Neural cell (in vitro differentiated cells): ENCODE measurements at regions not wholly inside any gene's neighbourhood (a gene's known extent, or its start where the extent isn't known, plus 50 kb on each side); places are given as distances from the start of the nearest gene placed in this dataset.

Experiments used
- H2AFZ ChIP-seq: fragments of 200-600, 300-800 bp; sonication (generic), shearing (Covaris generic); 2 replicates; pipeline ENCODE4 v1.6.0; 2014; ENCODE audit warnings: low read depth, mild to moderate bottlenecking, antibody characterized with exemption, low read length, moderate library complexity
- H3F3A ChIP-seq: fragments of 200-600 bp; shearing (Covaris generic); 2 replicates; pipeline ENCODE4 v1.6.1; 2016; ENCODE audit warnings: mild to moderate bottlenecking, moderate library complexity, mixed read lengths, antibody characterized with exemption, low read length; ENCODE audit not compliant: insufficient read depth, poor library complexity, severe bottlenecking
- H3K27ac ChIP-seq: fragments of 200-600, 300-800 bp; sonication (generic), shearing (Covaris generic); 2 replicates; pipeline ENCODE4 v1.5.1; 2014; ENCODE audit warnings: mild to moderate bottlenecking, low read length, moderate library complexity
- H3K27me3 ChIP-seq: fragments of 300-800, 200-600 bp; sonication (generic), shearing (Covaris generic); 2 replicates; pipeline ENCODE4 v1.6.0; 2014; ENCODE audit warnings: mild to moderate bottlenecking, low read depth, low read length, moderate library complexity; ENCODE audit not compliant: insufficient read depth
- H3K36me3 ChIP-seq: fragments of 300-800, 200-600 bp; sonication (generic), shearing (Covaris generic); 2 replicates; pipeline ENCODE4 v1.5.1; 2014; ENCODE audit warnings: mild to moderate bottlenecking, antibody characterized with exemption, low read length, moderate library complexity; ENCODE audit not compliant: insufficient read depth
- H3K4me2 ChIP-seq: fragments of 300-800, 200-600 bp; sonication (generic), shearing (Covaris generic); 2 replicates; pipeline ENCODE4 v1.6.0; 2014; ENCODE audit warnings: mild to moderate bottlenecking, low read length
- H3K4me3 ChIP-seq: fragments of 300-800, 200-600 bp; sonication (generic), shearing (Covaris generic); 2 replicates; pipeline ENCODE4 v1.5.1; 2014; ENCODE audit warnings: mild to moderate bottlenecking, low read length, moderate library complexity
- H3K79me2 ChIP-seq: fragments of 200-600 bp; shearing (Covaris generic); replicated peaks from 2 replicates; pipeline ENCODE4 v1.6.0; 2014; ENCODE audit warnings: mild to moderate bottlenecking, low read length, moderate library complexity; ENCODE audit not compliant: insufficient read depth
- H3K9ac ChIP-seq: fragments of 300-800, 200-600 bp; sonication (generic), shearing (Covaris generic); 2 replicates; pipeline ENCODE4 v1.6.1; 2016; ENCODE audit warnings: mild to moderate bottlenecking, low read length, mixed read lengths
- H3K9me2 ChIP-seq: fragments of 200-600 bp; shearing (Covaris generic); 2 replicates; pipeline ENCODE4 v1.6.1; 2016; ENCODE audit warnings: mild to moderate bottlenecking, low read length, mixed read lengths; ENCODE audit not compliant: insufficient read depth
- H3K9me3 ChIP-seq: fragments of 200-600, 300-800 bp; sonication (generic), shearing (Covaris generic); 2 replicates; pipeline ENCODE4 v1.6.1; 2016; ENCODE audit warnings: mild to moderate bottlenecking, mixed run types, low read length, moderate library complexity, mixed read lengths
- H4K20me1 ChIP-seq: fragments of 200-600 bp; shearing (Covaris generic); 2 replicates; pipeline ENCODE4 v1.6.1; 2016; ENCODE audit warnings: mild to moderate bottlenecking, mixed run types; ENCODE audit not compliant: insufficient read depth
- CTCF ChIP-seq: fragments of 450-650 bp; IDR thresholded peaks from 2 replicates; pipeline ENCODE4 v1.5.1; 2014; ENCODE audit warnings: antibody characterized with exemption, mild to moderate bottlenecking, moderate library complexity; ENCODE audit not compliant: poor library complexity, severe bottlenecking
- EP300 ChIP-seq: fragments of 450-650 bp; conservative IDR thresholded peaks from 2 replicates; pipeline ENCODE4 v1.6.1; 2014; ENCODE audit warnings: antibody characterized with exemption, mild to moderate bottlenecking, moderate library complexity; ENCODE audit not compliant: poor library complexity, severe bottlenecking
- EZH2 ChIP-seq: fragments of 200-600, 300-800 bp; shearing (Covaris generic), sonication (generic); IDR thresholded peaks from 2 replicates; pipeline ENCODE4 v1.6.1; 2014; ENCODE audit warnings: antibody characterized with exemption, low read length, borderline replicate concordance, mild to moderate bottlenecking; ENCODE audit not compliant: insufficient read depth, poor library complexity, severe bottlenecking
- MXI1 ChIP-seq: fragments of 450-650 bp; conservative IDR thresholded peaks from 2 replicates; pipeline ENCODE4 v1.6.1; 2014; ENCODE audit warnings: antibody characterized with exemption, mild to moderate bottlenecking; ENCODE audit not compliant: poor library complexity, severe bottlenecking
- POLR2AphosphoS5 ChIP-seq: IDR thresholded peaks from 2 replicates; pipeline ENCODE4 v1.6.1; 2012
- RAD21 ChIP-seq: fragments of 450-650 bp; conservative IDR thresholded peaks from 2 replicates; pipeline ENCODE4 v1.6.1; 2014; ENCODE audit warnings: antibody characterized with exemption, mild to moderate bottlenecking, moderate library complexity
- REST ChIP-seq: IDR thresholded peaks from 2 replicates; pipeline ENCODE4 v1.6.1; 2012; ENCODE audit warnings: borderline replicate concordance
- SMC3 ChIP-seq: fragments of 450-650 bp; conservative IDR thresholded peaks from 2 replicates; pipeline ENCODE4 v1.6.1; 2014; ENCODE audit warnings: antibody characterized with exemption, mild to moderate bottlenecking, moderate library complexity; ENCODE audit not compliant: poor library complexity
- TAF1 ChIP-seq: IDR thresholded peaks from 2 replicates; pipeline ENCODE4 v1.6.1; 2012; ENCODE audit warnings: low read depth

- no peaks in the 10 kb centered on the region for H3K27me3 ChIP-seq
- no peak overlapping the region for H3K9ac ChIP-seq
- no peak overlapping the region for H3K4me2 ChIP-seq
These were observed 78.8 kb upstream of the PACRGL start for GRCh38 chr4:20621476-20621875.

GRCh38 chr4:20622701-20623100, 77.6 kb upstream of the PACRGL start:
- no peak for TF ChIP-seq RAD21
- TF ChIP-seq REST, result no peak
- TF ChIP-seq EZH2, result no peak
- TF ChIP-seq SMC3, result no peak
- no peak for TF ChIP-seq POLR2AphosphoS5
- TF ChIP-seq EP300, result no peak
- no peak for TF ChIP-seq TAF1
- no peak for TF ChIP-seq CTCF
- TF ChIP-seq MXI1, result no peak
- Histone ChIP-seq H3K27me3 (no peaks in the 10 kb centered on the region), H3K79me2 (no peaks in the 10 kb centered on the region), H3F3A (no peaks in the 10 kb centered on the region), H3K36me3 (no peaks in the 10 kb centered on the region), H3K9ac (no peak overlapping the region), H2AFZ (no peak overlapping the region), H4K20me1 (no peaks in the 10 kb centered on the region), H3K27ac (no peak overlapping the region), H3K4me2 (no peak overlapping the region), H3K9me3 (no peaks in the 10 kb centered on the region), H3K4me3 (no peak overlapping the region), H3K9me2 (no peaks in the 10 kb centered on the region)

More at GRCh38 chr4:20621476-20621875, 78.8 kb upstream of the PACRGL start:
- Histone ChIP-seq H4K20me1 (no peaks in the 10 kb centered on the region), H3K9me2 (no peaks in the 10 kb centered on the region), H3F3A (no peaks in the 10 kb centered on the region), H2AFZ (no peak overlapping the region), H3K9me3 (no peaks in the 10 kb centered on the region), H3K4me3 (no peak overlapping the region), H3K79me2 (no peaks in the 10 kb centered on the region), H3K36me3 (no peaks in the 10 kb centered on the region), H3K27ac (no peak overlapping the region)
- TF ChIP-seq MXI1, result no peak

- Histone ChIP-seq H3K9me3 (no peaks in the 10 kb centered on the region), H2AFZ (no peak overlapping the region), H3F3A (no peaks in the 10 kb centered on the region), H3K27me3 (no peaks in the 10 kb centered on the region), H3K9ac (no peak overlapping the region), H4K20me1 (no peaks in the 10 kb centered on the region), H3K9me2 (no peaks in the 10 kb centered on the region), H3K4me2 (no peak overlapping the region), H3K27ac (no peak overlapping the region), H3K79me2 (no peaks in the 10 kb centered on the region), H3K36me3 (no peaks in the 10 kb centered on the region), H3K4me3 (no peak overlapping the region)
- TF ChIP-seq POLR2AphosphoS5 (no peak), SMC3 (no peak), RAD21 (no peak), MXI1 (no peak), REST (no peak), TAF1 (no peak), CTCF (no peak), EZH2 (no peak), EP300 (no peak)
These were observed 76.3 kb upstream of the PACRGL start for GRCh38 chr4:20623939-20624338.
